ENCODE measurements at regions not wholly inside any gene's neighbourhood (a gene's known extent, or its start where the extent isn't known, plus 50 kb on each side); places are given as distances from the start of the nearest gene placed in this dataset.

DNA sequence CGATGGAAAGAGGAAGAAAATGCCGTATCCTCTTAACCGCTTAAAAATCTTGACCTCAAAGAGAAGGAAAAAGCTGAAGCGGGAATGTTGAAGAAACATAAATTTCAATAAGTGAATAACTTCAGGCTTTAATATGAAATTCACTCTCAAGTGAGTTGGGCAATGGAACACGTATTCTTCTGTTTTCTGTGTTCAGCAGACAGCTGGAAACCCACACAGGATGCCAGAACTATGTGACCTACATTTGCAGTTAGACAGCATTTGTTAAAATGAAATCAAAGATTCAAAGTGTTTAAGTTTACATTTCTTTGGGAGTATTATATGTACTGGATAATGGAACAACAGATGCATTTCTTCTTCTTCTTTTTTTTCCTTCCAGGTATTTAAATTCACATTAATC is 80.5 kb upstream of the SPATS2L start:
- TF ChIP-seq, protein P1, sequence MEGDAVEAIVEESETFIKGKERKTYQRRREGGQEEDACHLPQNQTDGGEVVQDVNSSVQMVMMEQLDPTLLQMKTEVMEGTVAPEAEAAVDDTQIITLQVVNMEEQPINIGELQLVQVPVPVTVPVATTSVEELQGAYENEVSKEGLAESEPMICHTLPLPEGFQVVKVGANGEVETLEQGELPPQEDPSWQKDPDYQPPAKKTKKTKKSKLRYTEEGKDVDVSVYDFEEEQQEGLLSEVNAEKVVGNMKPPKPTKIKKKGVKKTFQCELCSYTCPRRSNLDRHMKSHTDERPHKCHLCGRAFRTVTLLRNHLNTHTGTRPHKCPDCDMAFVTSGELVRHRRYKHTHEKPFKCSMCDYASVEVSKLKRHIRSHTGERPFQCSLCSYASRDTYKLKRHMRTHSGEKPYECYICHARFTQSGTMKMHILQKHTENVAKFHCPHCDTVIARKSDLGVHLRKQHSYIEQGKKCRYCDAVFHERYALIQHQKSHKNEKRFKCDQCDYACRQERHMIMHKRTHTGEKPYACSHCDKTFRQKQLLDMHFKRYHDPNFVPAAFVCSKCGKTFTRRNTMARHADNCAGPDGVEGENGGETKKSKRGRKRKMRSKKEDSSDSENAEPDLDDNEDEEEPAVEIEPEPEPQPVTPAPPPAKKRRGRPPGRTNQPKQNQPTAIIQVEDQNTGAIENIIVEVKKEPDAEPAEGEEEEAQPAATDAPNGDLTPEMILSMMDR (IDR thresholded peaks at IDR 0.05; ENCODE audit: borderline replicate concordance, insufficient read depth, low read depth, low read length): no peak
- H3K4me3 ChIP-seq (ENCODE audit: low read depth, low read length): no peak overlapping the region

DNA sequence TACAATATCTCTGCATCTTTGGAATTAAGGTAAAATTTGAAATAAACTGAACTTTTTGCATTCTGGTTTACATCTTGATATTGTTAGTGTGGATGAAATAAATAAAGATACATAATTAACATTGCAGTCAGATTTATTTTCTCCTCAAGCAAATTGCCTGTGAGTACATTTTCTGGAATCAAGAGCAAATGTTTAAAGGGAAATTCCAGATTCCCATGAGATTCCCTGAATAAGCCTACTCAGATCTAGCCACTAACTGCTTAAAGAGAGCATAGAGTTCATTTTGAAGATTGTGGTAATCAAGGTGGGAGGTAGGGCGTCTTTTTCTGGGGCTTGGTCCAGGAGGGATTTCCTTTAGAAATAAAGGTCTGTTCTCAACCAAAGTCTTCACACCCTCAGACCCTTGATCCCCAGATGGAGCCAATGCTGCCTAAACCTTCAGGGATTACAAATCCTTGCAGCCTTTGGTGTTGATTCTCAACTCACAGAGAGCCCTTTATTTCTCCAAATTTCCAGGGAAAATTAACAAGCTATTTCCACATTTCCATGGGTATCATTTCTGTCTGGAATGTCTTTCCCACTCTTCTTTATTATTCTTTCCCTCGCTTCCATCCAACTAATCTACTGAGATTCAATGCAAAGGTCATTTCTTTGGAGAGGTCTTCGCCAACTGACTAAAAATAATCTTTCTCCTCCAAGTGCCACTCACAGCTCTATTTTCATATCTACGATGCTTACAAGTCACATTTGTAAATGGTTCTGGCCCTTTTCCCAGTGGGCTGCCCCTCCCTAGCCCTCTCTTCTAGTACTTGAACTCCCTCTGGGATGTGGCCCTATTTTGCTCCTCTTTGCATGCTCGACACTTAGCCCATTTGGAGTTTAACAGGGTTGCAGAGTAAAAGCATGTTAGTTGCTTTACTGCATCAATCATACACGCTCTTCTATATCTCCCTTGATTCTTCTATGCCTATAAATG is 79.8 kb upstream of the SPATS2L start:
- H3K4me3 ChIP-seq (ENCODE audit: low read depth, low read length): no peak overlapping the region
- TF ChIP-seq, protein P1 (IDR thresholded peaks at IDR 0.05; ENCODE audit: borderline replicate concordance, insufficient read depth, low read depth, low read length): no peak

DNA sequence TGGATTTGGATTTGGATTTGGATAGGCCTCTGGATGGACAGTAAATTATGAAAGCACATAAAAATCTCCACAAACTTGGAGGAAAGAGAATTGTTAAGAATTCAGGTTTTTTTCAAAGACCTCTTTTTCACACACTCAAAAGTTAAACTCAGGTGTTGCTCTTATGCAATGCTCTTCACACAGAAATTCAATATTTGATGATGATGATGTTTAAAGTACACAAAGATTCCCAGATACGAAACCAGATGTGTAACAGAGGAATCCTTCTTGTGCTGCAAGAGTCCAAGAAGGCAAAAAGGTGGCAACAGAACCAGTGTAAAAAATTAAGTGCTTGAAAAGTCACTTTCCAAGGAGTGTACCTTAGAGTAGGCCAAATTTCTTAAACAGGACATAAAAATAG is 75.8 kb upstream of the SPATS2L start:
- H3K4me3 ChIP-seq (ENCODE audit: low read depth, low read length): no peak overlapping the region
- TF ChIP-seq, protein P1 (IDR thresholded peaks at IDR 0.05; ENCODE audit: borderline replicate concordance, insufficient read depth, low read depth, low read length): no peak

DNA sequence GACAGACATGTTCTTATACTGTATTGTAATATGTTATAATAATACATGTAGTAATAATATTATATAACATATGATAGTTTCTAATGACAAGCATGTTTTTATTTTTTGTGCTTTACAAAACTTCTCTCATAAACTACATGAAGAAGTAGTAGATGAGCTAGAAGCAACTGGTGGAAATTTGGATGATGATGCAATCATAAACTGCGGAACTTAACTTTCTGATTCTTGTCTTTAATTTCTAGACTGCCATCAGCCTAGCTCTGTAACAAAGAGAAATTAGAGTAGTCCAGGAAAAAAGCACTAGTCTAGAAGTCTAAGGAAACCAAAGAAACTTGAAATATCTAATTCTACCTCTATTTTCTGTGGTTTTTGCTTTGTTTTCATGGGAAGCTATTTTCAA is 71.0 kb upstream of the SPATS2L start:
- TF ChIP-seq, protein P1 (IDR thresholded peaks at IDR 0.05; ENCODE audit: borderline replicate concordance, insufficient read depth, low read depth, low read length): no peak
- no peak overlapping the region for H3K4me3 ChIP-seq (ENCODE audit: low read depth, low read length)

DNA sequence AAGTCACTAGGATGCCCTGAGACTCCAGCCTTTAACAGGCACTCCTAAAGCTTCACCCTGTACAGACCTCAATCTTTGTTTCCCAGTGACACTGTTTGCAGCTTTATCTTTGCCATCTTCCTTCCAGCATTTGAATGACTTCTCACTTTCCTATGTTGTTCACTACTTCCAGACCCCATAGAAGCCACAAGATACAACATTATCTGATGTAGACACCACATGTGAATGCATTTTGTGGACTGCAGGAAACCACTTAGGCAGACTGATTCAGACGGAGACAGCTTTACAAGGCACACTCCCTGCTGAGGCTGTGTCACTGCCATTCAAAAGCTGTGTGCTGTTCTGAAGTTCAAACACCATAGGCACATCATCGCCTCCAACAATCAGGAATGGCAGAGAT is 67.3 kb upstream of the SPATS2L start:
- no peak overlapping the region for H3K4me3 ChIP-seq (ENCODE audit: low read depth, low read length)
- TF ChIP-seq, protein P1 (IDR thresholded peaks at IDR 0.05; ENCODE audit: borderline replicate concordance, insufficient read depth, low read depth, low read length): no peak

DNA sequence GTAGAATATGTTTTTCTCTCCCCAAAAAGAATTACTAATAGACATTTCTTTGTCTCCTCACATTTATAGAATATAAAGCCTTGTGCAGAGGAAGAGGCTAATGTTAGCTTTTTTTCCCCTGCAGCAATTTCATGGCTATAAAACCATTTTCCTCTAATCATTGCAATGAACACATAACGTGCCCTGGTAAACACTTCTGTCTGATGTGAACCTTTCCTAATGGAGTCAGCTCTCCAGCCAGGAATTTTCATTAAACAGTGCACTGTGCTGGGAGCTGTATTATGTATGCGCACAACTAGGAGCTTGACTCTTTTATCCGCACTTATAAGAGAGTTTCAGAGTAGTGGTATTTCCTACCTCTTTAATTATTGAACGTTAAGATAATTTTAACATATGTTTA is 63.9 kb upstream of the SPATS2L start:
- H3K4me3 ChIP-seq (ENCODE audit: low read depth, low read length): no peak overlapping the region
- TF ChIP-seq, protein P1 (IDR thresholded peaks at IDR 0.05; ENCODE audit: borderline replicate concordance, insufficient read depth, low read depth, low read length): no peak

DNA sequence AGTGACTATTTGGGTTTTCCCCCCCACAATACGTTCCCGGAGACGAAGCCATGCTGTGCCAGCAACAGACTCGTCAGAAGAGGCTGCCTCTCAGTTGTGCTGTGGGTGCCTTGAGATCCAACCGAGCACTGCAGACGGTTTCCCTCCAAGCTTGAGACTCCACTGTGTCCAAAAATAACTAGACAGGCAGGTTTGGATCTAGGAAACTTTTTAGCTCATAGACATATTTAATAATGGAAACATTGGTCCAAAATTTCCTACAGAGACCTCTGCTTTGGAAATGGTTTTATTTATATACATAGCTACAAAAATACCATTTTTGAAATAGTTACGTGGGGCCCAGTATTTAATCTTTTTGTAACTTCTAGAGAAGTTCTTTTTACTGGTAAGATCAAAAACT is 63.1 kb upstream of the SPATS2L start:
- no peak overlapping the region for H3K4me3 ChIP-seq (ENCODE audit: low read depth, low read length)
- TF ChIP-seq, protein P1 (IDR thresholded peaks at IDR 0.05; ENCODE audit: borderline replicate concordance, insufficient read depth, low read depth, low read length): no peak
